WTC11 (cell line): ENCODE measurements at regions not wholly inside any gene's neighbourhood (a gene's known extent, or its start where the extent isn't known, plus 50 kb on each side); places are given as distances from the start of the nearest gene placed in this dataset.

ENCODE experiments used
- ATAC-seq: fragments of 200-7000 bp; cut with Tn5 transposase; 2 replicates; pipeline ENCODE4 v1.10.0; 2021; ENCODE audit warnings: mild to moderate bottlenecking, moderate library complexity
- CTCF ChIA-PET: fragments of 300-600 bp; sonication (Branson Sonifier 250); formaldehyde crosslinking; loops from one replicate; lab custom pipeline; 2021; ENCODE audit warnings: antibody characterized with exemption; lab: Charles Lee
- POLR2A ChIA-PET: fragments of 350-600 bp; sonication (Branson Sonifier 250); formaldehyde crosslinking; loops from one replicate; lab custom pipeline; 2021; ENCODE audit warnings: antibody characterized with exemption; lab: Charles Lee
- DNase-seq: peaks from one replicate; pipeline ENCODE4 v3.0.0; 2021; ENCODE audit warnings: low spot score
- H3K27ac Mint-ChIP-seq: 2 replicates; pipeline ENCODE4 v1.8.0; 2021; ENCODE audit warnings: mixed read lengths
- H3K27me3 Mint-ChIP-seq: 2 replicates; pipeline ENCODE4 v1.8.0; 2021; ENCODE audit warnings: low read depth, mild to moderate bottlenecking, moderate library complexity, mixed read lengths
- H3K36me3 Mint-ChIP-seq: 2 replicates; pipeline ENCODE4 v1.8.0; 2021; ENCODE audit warnings: mixed read lengths
- H3K4me1 Mint-ChIP-seq: 2 replicates; pipeline ENCODE4 v1.8.0; 2022; ENCODE audit warnings: mixed read lengths
- H3K4me3 Mint-ChIP-seq: 2 replicates; pipeline ENCODE4 v1.8.0; 2021; ENCODE audit warnings: mild to moderate bottlenecking, moderate library complexity, mixed read lengths
- H3K9me3 Mint-ChIP-seq: 2 replicates; pipeline ENCODE4 v1.8.0; 2021; ENCODE audit warnings: mixed read lengths
- CBFB ChIP-seq: sonication (generic); formaldehyde crosslinking; IDR thresholded peaks from 2 replicates; pipeline ENCODE4 v1.8.1; 2022; ENCODE audit warnings: mild to moderate bottlenecking, low read depth, missing genetic modification reagents
- CREB1 ChIP-seq: sonication (generic); formaldehyde crosslinking; IDR thresholded peaks from 2 replicates; pipeline ENCODE4 v1.8.0; 2023; ENCODE audit warnings: mild to moderate bottlenecking, missing genetic modification reagents
- FOXP1 ChIP-seq: sonication (generic); formaldehyde crosslinking; IDR thresholded peaks from 2 replicates; pipeline ENCODE4 v1.8.0; 2022; ENCODE audit warnings: missing genetic modification reagents, mild to moderate bottlenecking, moderate library complexity, borderline replicate concordance
- GTF2I ChIP-seq: fragments of 250-450 bp; sonication (Bioruptor Pico); conservative IDR thresholded peaks from 2 replicates; pipeline ENCODE4 v1.4.0; 2021; ENCODE audit warnings: mild to moderate bottlenecking
- KAT7 ChIP-seq: sonication (generic); formaldehyde crosslinking; IDR thresholded peaks from 2 replicates; pipeline ENCODE4 v1.8.1; 2023; ENCODE audit warnings: missing genetic modification reagents, mild to moderate bottlenecking, borderline replicate concordance
- MXD4 ChIP-seq: fragments of 250-450 bp; sonication (Bioruptor Pico); IDR thresholded peaks from 2 replicates; pipeline ENCODE4 v1.8.0; 2021; ENCODE audit warnings: mild to moderate bottlenecking, moderate library complexity, borderline replicate concordance
- NFATC4 ChIP-seq: fragments of 250-450 bp; sonication (Bioruptor Pico); IDR thresholded peaks from 2 replicates; pipeline ENCODE4 v1.9.0; 2021; ENCODE audit warnings: mild to moderate bottlenecking
- NFYB ChIP-seq: sonication (generic); formaldehyde crosslinking; conservative IDR thresholded peaks from 2 replicates; pipeline ENCODE4 v1.8.0; 2022; ENCODE audit warnings: low read depth, missing genetic modification reagents
- NR3C1 ChIP-seq: sonication (generic); formaldehyde crosslinking; conservative IDR thresholded peaks from 2 replicates; pipeline ENCODE4 v1.8.1; 2023; ENCODE audit warnings: low read depth, mild to moderate bottlenecking, missing genetic modification reagents
- RELA ChIP-seq: sonication (generic); formaldehyde crosslinking; IDR thresholded peaks from 2 replicates; pipeline ENCODE4 v1.8.1; 2022; ENCODE audit warnings: missing genetic modification reagents, mild to moderate bottlenecking, borderline replicate concordance
- SMAD3 ChIP-seq: sonication (generic); formaldehyde crosslinking; IDR thresholded peaks from 2 replicates; pipeline ENCODE4 v1.8.0; 2022; ENCODE audit warnings: missing genetic modification reagents, mild to moderate bottlenecking, borderline replicate concordance
- SMAD4 ChIP-seq: sonication (generic); formaldehyde crosslinking; IDR thresholded peaks from 2 replicates; pipeline ENCODE4 v1.8.0; 2022; ENCODE audit warnings: mild to moderate bottlenecking, missing genetic modification reagents
- TEAD4 ChIP-seq: sonication (generic); formaldehyde crosslinking; IDR thresholded peaks from 2 replicates; pipeline ENCODE4 v1.8.0; 2022; ENCODE audit warnings: mild to moderate bottlenecking, missing genetic modification reagents
- ZNF317 ChIP-seq: sonication (generic); formaldehyde crosslinking; IDR thresholded peaks from 2 replicates; pipeline ENCODE4 v1.8.1; 2023; ENCODE audit warnings: low read depth, mild to moderate bottlenecking, moderate library complexity, missing genetic modification reagents, borderline replicate concordance
- TF ChIP-seq, protein P1 (sequence below): fragments of 200-600 bp; IDR thresholded peaks from 2 replicates; pipeline ENCODE4 v1.8.0; 2022; ENCODE audit warnings: antibody characterized with exemption
- TF ChIP-seq, protein P2 (sequence below): sonication (generic); formaldehyde crosslinking; IDR thresholded peaks from 2 replicates; pipeline ENCODE4 v1.8.1; 2023; ENCODE audit warnings: mild to moderate bottlenecking, missing genetic modification reagents, moderate library complexity
- TF ChIP-seq, protein P3 (sequence below): sonication (generic); formaldehyde crosslinking; IDR thresholded peaks from 2 replicates; pipeline ENCODE4 v1.8.0; 2022; ENCODE audit warnings: mild to moderate bottlenecking, missing genetic modification reagents
- TF ChIP-seq, protein P4 (sequence below): sonication (generic); formaldehyde crosslinking; IDR thresholded peaks from 2 replicates; pipeline ENCODE4 v1.8.0; 2022; ENCODE audit warnings: mild to moderate bottlenecking, missing genetic modification reagents
- TF ChIP-seq, protein P5 (sequence below): sonication (generic); formaldehyde crosslinking; IDR thresholded peaks from 2 replicates; pipeline ENCODE4 v1.8.1; 2023; ENCODE audit warnings: mild to moderate bottlenecking, missing genetic modification reagents
- TF ChIP-seq, protein P6 (sequence below): sonication (generic); formaldehyde crosslinking; IDR thresholded peaks from 2 replicates; pipeline ENCODE4 v1.8.1; 2022; ENCODE audit warnings: missing genetic modification reagents, borderline replicate concordance

DNA sequence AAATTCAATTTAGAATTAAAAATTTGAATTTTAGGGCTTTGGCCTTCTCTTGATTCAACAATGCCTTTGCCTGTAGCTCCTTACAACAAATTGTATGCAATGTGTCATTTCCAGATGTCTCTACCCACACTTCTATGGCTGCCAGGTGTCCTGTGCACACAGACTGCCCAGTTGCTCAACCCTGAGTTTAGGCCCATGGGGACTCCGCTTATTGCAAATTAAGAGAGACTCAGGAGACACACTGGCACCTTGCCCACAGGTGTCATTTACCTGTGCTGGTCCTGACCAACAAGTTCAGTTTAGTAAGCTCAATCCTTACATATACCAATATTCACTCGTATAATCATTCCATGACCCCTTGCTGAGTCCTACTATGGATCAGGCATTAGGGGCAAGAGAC lies 236.1 kb downstream of the OMA1 start:
- Mint-ChIP-seq H3K36me3 (no peaks in the 10 kb centered on the region), H3K27me3 (no peaks in the 10 kb centered on the region), H3K27ac (no peak overlapping the region), H3K4me1 (peaks cover 42% of the 10 kb centered on the region), H3K9me3 (no peaks in the 10 kb centered on the region), H3K4me3 (no peak overlapping the region)
- POLR2A ChIA-PET = no interaction called here
- CTCF ChIA-PET = no interaction called here
- ATAC-seq = no peak
- TF ChIP-seq KAT7 (CRISPR knock-in tag) (no peak), TEAD4 (CRISPR knock-in tag) (no peak), NR3C1 (no peak), FOXP1 (CRISPR knock-in tag) (no peak), SMAD4 (CRISPR knock-in tag) (no peak)
- TF ChIP-seq, protein P1, sequence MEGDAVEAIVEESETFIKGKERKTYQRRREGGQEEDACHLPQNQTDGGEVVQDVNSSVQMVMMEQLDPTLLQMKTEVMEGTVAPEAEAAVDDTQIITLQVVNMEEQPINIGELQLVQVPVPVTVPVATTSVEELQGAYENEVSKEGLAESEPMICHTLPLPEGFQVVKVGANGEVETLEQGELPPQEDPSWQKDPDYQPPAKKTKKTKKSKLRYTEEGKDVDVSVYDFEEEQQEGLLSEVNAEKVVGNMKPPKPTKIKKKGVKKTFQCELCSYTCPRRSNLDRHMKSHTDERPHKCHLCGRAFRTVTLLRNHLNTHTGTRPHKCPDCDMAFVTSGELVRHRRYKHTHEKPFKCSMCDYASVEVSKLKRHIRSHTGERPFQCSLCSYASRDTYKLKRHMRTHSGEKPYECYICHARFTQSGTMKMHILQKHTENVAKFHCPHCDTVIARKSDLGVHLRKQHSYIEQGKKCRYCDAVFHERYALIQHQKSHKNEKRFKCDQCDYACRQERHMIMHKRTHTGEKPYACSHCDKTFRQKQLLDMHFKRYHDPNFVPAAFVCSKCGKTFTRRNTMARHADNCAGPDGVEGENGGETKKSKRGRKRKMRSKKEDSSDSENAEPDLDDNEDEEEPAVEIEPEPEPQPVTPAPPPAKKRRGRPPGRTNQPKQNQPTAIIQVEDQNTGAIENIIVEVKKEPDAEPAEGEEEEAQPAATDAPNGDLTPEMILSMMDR = no peak
- TF ChIP-seq, protein P2, sequence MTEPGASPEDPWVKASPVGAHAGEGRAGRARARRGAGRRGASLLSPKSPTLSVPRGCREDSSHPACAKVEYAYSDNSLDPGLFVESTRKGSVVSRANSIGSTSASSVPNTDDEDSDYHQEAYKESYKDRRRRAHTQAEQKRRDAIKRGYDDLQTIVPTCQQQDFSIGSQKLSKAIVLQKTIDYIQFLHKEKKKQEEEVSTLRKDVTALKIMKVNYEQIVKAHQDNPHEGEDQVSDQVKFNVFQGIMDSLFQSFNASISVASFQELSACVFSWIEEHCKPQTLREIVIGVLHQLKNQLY (CRISPR knock-in tag) = no peak
- DNase-seq = no peak

DNA sequence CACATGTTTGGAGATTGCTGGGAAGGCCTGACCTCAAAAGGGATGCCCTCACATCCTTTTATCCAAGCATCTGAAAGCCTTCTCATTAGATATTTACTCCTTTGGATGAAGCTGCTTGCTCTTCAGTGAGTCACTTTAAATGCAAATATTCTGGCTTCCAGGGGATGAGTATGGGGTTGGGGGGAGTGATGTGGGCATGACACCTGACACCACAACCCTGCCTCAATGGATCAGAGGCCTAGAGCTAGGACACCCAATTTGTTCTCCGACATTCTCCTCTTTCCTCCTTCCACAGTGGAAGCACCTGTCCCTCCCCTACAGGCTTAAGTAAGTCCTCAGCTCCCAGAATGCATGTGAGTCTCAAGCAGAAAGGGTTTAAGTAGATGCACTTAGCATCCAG lies 238.3 kb downstream of the OMA1 start:
- ATAC-seq (peak; percentile 95), DNase-seq (no peak)
- no peak overlapping the region for H3K4me3 Mint-ChIP-seq
- CTCF ChIA-PET = interaction anchor here (0.6 to 1.8 kb wide), 2 partner anchors 48 to 57 kb away, joined by 3 to 8 read pairs; no protein-coding TSS in a partner anchor
- no peak for TF ChIP-seq CREB1 (CRISPR knock-in tag)
- TF ChIP-seq, protein P3, sequence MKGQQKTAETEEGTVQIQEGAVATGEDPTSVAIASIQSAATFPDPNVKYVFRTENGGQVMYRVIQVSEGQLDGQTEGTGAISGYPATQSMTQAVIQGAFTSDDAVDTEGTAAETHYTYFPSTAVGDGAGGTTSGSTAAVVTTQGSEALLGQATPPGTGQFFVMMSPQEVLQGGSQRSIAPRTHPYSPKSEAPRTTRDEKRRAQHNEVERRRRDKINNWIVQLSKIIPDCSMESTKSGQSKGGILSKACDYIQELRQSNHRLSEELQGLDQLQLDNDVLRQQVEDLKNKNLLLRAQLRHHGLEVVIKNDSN = no peak
- no peak for TF ChIP-seq GTF2I (CRISPR knock-in tag)
- TF ChIP-seq, protein P4, sequence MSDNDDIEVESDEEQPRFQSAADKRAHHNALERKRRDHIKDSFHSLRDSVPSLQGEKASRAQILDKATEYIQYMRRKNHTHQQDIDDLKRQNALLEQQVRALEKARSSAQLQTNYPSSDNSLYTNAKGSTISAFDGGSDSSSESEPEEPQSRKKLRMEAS = no peak
- TF ChIP-seq CBFB = no peak
- TF ChIP-seq NFATC4 (CRISPR knock-in tag) = no peak
- TF ChIP-seq ZNF317 = no peak
- TF ChIP-seq, protein P5, sequence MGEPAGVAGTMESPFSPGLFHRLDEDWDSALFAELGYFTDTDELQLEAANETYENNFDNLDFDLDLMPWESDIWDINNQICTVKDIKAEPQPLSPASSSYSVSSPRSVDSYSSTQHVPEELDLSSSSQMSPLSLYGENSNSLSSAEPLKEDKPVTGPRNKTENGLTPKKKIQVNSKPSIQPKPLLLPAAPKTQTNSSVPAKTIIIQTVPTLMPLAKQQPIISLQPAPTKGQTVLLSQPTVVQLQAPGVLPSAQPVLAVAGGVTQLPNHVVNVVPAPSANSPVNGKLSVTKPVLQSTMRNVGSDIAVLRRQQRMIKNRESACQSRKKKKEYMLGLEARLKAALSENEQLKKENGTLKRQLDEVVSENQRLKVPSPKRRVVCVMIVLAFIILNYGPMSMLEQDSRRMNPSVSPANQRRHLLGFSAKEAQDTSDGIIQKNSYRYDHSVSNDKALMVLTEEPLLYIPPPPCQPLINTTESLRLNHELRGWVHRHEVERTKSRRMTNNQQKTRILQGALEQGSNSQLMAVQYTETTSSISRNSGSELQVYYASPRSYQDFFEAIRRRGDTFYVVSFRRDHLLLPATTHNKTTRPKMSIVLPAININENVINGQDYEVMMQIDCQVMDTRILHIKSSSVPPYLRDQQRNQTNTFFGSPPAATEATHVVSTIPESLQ (CRISPR knock-in tag) = no peak
- TF ChIP-seq, protein P6, sequence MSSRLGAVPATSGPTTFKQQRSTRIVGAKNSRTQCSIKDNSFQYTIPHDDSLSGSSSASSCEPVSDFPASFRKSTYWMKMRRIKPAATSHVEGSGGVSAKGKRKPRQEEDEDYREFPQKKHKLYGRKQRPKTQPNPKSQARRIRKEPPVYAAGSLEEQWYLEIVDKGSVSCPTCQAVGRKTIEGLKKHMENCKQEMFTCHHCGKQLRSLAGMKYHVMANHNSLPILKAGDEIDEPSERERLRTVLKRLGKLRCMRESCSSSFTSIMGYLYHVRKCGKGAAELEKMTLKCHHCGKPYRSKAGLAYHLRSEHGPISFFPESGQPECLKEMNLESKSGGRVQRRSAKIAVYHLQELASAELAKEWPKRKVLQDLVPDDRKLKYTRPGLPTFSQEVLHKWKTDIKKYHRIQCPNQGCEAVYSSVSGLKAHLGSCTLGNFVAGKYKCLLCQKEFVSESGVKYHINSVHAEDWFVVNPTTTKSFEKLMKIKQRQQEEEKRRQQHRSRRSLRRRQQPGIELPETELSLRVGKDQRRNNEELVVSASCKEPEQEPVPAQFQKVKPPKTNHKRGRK (CRISPR knock-in tag) = no peak
- no peak for TF ChIP-seq RELA
- TF ChIP-seq SMAD3 (CRISPR knock-in tag) = no peak
- no peak for TF ChIP-seq MXD4 (CRISPR knock-in tag)
- TF ChIP-seq NFYB (CRISPR knock-in tag) = no peak
- POLR2A ChIA-PET = no interaction called here
- peaks cover 42% of the 10 kb centered on the region for H3K4me1 Mint-ChIP-seq
- no peaks in the 10 kb centered on the region for H3K36me3 Mint-ChIP-seq
- no peaks in the 10 kb centered on the region for H3K9me3 Mint-ChIP-seq
- no peaks in the 10 kb centered on the region for H3K27me3 Mint-ChIP-seq
- peak overlapping the region; percentile 5; the same call in 1 of the 2 replicates for H3K27ac Mint-ChIP-seq
